DMS79 (cell line): ENCODE measurements at regions not wholly inside any gene's neighbourhood (a gene's known extent, or its start where the extent isn't known, plus 50 kb on each side); places are given as distances from the start of the nearest gene placed in this dataset.
"Not testable (repeated sequence)": the region's sequence is repeated elsewhere in the genome, so short reads cannot be mapped to it uniquely, and the experiment has no call there.

Source experiments
- DNase-seq: peaks from one replicate; lab custom pipeline; 2025; lab: John Stamatoyannopoulos, UW

GRCh38 chr17:83204230-83204725 is 124.9 kb downstream of the METRNL start:
- DNase-seq: no peak

- DNase-seq: not testable (repeated sequence)
These were observed 125.5 kb downstream of the METRNL start for GRCh38 chr17:83204736-83205386.

- DNase-seq: not testable (repeated sequence)
These were observed 126.1 kb downstream of the METRNL start for GRCh38 chr17:83205387-83206035.

GRCh38 chr17:83206036-83206394 is 126.6 kb downstream of the METRNL start:
- not testable (repeated sequence) for DNase-seq

- not testable (repeated sequence) for DNase-seq
These were observed 127.6 kb downstream of the METRNL start for GRCh38 chr17:83206819-83207588.

GRCh38 chr17:83247001-83247400 is 167.6 kb downstream of the METRNL start:
- DNase-seq: not testable (repeated sequence)
